ENCODE measurements at regions not wholly inside any gene's neighbourhood (a gene's known extent, or its start where the extent isn't known, plus 50 kb on each side); places are given as distances from the start of the nearest gene placed in this dataset.

GRCh38 chr16:82395212-82395611 lies 225.2 kb upstream of the MPHOSPH6 start:
- H3K4me3 ChIP-seq (ENCODE audit: insufficient read depth, low read depth, low read length, poor library complexity, severe bottlenecking) = no peak overlapping the region
- no peaks in the 10 kb centered on the region for H3K9me3 ChIP-seq (ENCODE audit: control insufficient read depth, low read length)
- no peaks in the 10 kb centered on the region for H3K36me3 ChIP-seq (ENCODE audit: control insufficient read depth, insufficient read depth, low read length)
- no peak overlapping the region for H3K27ac ChIP-seq (ENCODE audit: insufficient read depth, low read length, poor library complexity, severe bottlenecking)
- no peaks in the 10 kb centered on the region for H3K27me3 ChIP-seq (replicated peaks; ENCODE audit: control insufficient read depth, insufficient read depth, low read length, poor library complexity, severe bottlenecking)
- DNase-seq = no peak
- H3K4me1 ChIP-seq (ENCODE audit: control insufficient read depth, insufficient read depth, low read length, poor library complexity, severe bottlenecking) = no peaks in the 10 kb centered on the region

- Histone ChIP-seq H3K36me3 (ENCODE audit: control insufficient read depth, insufficient read depth, low read length) (no peaks in the 10 kb centered on the region), H3K9me3 (ENCODE audit: control insufficient read depth, low read length) (no peaks in the 10 kb centered on the region), H3K4me3 (ENCODE audit: insufficient read depth, low read depth, low read length, poor library complexity, severe bottlenecking) (no peak overlapping the region), H3K27me3 (replicated peaks; ENCODE audit: control insufficient read depth, insufficient read depth, low read length, poor library complexity, severe bottlenecking) (no peaks in the 10 kb centered on the region), H3K27ac (ENCODE audit: insufficient read depth, low read length, poor library complexity, severe bottlenecking) (no peak overlapping the region), H3K4me1 (ENCODE audit: control insufficient read depth, insufficient read depth, low read length, poor library complexity, severe bottlenecking) (no peaks in the 10 kb centered on the region)
- DNase-seq = no peak
Observed at GRCh38 chr16:82391690-82392089, 221.7 kb upstream of the MPHOSPH6 start.

- Histone ChIP-seq H3K27ac (ENCODE audit: insufficient read depth, low read length, poor library complexity, severe bottlenecking) (no peak overlapping the region), H3K27me3 (replicated peaks; ENCODE audit: control insufficient read depth, insufficient read depth, low read length, poor library complexity, severe bottlenecking) (no peaks in the 10 kb centered on the region), H3K9me3 (ENCODE audit: control insufficient read depth, low read length) (no peaks in the 10 kb centered on the region), H3K4me1 (ENCODE audit: control insufficient read depth, insufficient read depth, low read length, poor library complexity, severe bottlenecking) (no peaks in the 10 kb centered on the region), H3K4me3 (ENCODE audit: insufficient read depth, low read depth, low read length, poor library complexity, severe bottlenecking) (no peak overlapping the region), H3K36me3 (ENCODE audit: control insufficient read depth, insufficient read depth, low read length) (no peaks in the 10 kb centered on the region)
- no peak for DNase-seq
Observed at GRCh38 chr16:82389956-82390650, 220.1 kb upstream of the MPHOSPH6 start.

- H3K36me3 ChIP-seq (ENCODE audit: control insufficient read depth, insufficient read depth, low read length) = no peaks in the 10 kb centered on the region
- H3K27me3 ChIP-seq (replicated peaks; ENCODE audit: control insufficient read depth, insufficient read depth, low read length, poor library complexity, severe bottlenecking) = no peaks in the 10 kb centered on the region
- H3K4me3 ChIP-seq (ENCODE audit: insufficient read depth, low read depth, low read length, poor library complexity, severe bottlenecking) = no peak overlapping the region
- H3K27ac ChIP-seq (ENCODE audit: insufficient read depth, low read length, poor library complexity, severe bottlenecking) = no peak overlapping the region
- no peaks in the 10 kb centered on the region for H3K4me1 ChIP-seq (ENCODE audit: control insufficient read depth, insufficient read depth, low read length, poor library complexity, severe bottlenecking)
- H3K9me3 ChIP-seq (ENCODE audit: control insufficient read depth, low read length) = no peaks in the 10 kb centered on the region
- no peak for DNase-seq
Observed at GRCh38 chr16:82386761-82387160, 216.7 kb upstream of the MPHOSPH6 start.

- H3K27me3 ChIP-seq (replicated peaks; ENCODE audit: control insufficient read depth, insufficient read depth, low read length, poor library complexity, severe bottlenecking) = no peaks in the 10 kb centered on the region
- H3K4me3 ChIP-seq (ENCODE audit: insufficient read depth, low read depth, low read length, poor library complexity, severe bottlenecking) = no peak overlapping the region
- no peak for DNase-seq
- no peaks in the 10 kb centered on the region for H3K9me3 ChIP-seq (ENCODE audit: control insufficient read depth, low read length)
- no peaks in the 10 kb centered on the region for H3K4me1 ChIP-seq (ENCODE audit: control insufficient read depth, insufficient read depth, low read length, poor library complexity, severe bottlenecking)
- no peaks in the 10 kb centered on the region for H3K36me3 ChIP-seq (ENCODE audit: control insufficient read depth, insufficient read depth, low read length)
- no peak overlapping the region for H3K27ac ChIP-seq (ENCODE audit: insufficient read depth, low read length, poor library complexity, severe bottlenecking)
Observed at GRCh38 chr16:82384949-82385348, 214.9 kb upstream of the MPHOSPH6 start.

GRCh38 chr16:82384017-82384416 lies 214.0 kb upstream of the MPHOSPH6 start:
- H3K27ac ChIP-seq (ENCODE audit: insufficient read depth, low read length, poor library complexity, severe bottlenecking) = no peak overlapping the region
- H3K4me1 ChIP-seq (ENCODE audit: control insufficient read depth, insufficient read depth, low read length, poor library complexity, severe bottlenecking) = no peaks in the 10 kb centered on the region
- no peak overlapping the region for H3K4me3 ChIP-seq (ENCODE audit: insufficient read depth, low read depth, low read length, poor library complexity, severe bottlenecking)
- no peaks in the 10 kb centered on the region for H3K36me3 ChIP-seq (ENCODE audit: control insufficient read depth, insufficient read depth, low read length)
- no peaks in the 10 kb centered on the region for H3K9me3 ChIP-seq (ENCODE audit: control insufficient read depth, low read length)
- H3K27me3 ChIP-seq (replicated peaks; ENCODE audit: control insufficient read depth, insufficient read depth, low read length, poor library complexity, severe bottlenecking) = no peaks in the 10 kb centered on the region
- no peak for DNase-seq

GRCh38 chr16:82382521-82382920 lies 212.5 kb upstream of the MPHOSPH6 start:
- no peak for DNase-seq
- Histone ChIP-seq H3K4me1 (ENCODE audit: control insufficient read depth, insufficient read depth, low read length, poor library complexity, severe bottlenecking) (no peaks in the 10 kb centered on the region), H3K9me3 (ENCODE audit: control insufficient read depth, low read length) (no peaks in the 10 kb centered on the region), H3K27ac (ENCODE audit: insufficient read depth, low read length, poor library complexity, severe bottlenecking) (no peak overlapping the region), H3K36me3 (ENCODE audit: control insufficient read depth, insufficient read depth, low read length) (no peaks in the 10 kb centered on the region), H3K4me3 (ENCODE audit: insufficient read depth, low read depth, low read length, poor library complexity, severe bottlenecking) (no peak overlapping the region), H3K27me3 (replicated peaks; ENCODE audit: control insufficient read depth, insufficient read depth, low read length, poor library complexity, severe bottlenecking) (no peaks in the 10 kb centered on the region)

GRCh38 chr16:82379551-82379950 lies 209.5 kb upstream of the MPHOSPH6 start:
- no peak for DNase-seq
- H3K27ac ChIP-seq (ENCODE audit: insufficient read depth, low read length, poor library complexity, severe bottlenecking) = no peak overlapping the region
- no peaks in the 10 kb centered on the region for H3K9me3 ChIP-seq (ENCODE audit: control insufficient read depth, low read length)
- H3K4me3 ChIP-seq (ENCODE audit: insufficient read depth, low read depth, low read length, poor library complexity, severe bottlenecking) = no peak overlapping the region
- H3K4me1 ChIP-seq (ENCODE audit: control insufficient read depth, insufficient read depth, low read length, poor library complexity, severe bottlenecking) = no peaks in the 10 kb centered on the region
- no peaks in the 10 kb centered on the region for H3K36me3 ChIP-seq (ENCODE audit: control insufficient read depth, insufficient read depth, low read length)
- no peaks in the 10 kb centered on the region for H3K27me3 ChIP-seq (replicated peaks; ENCODE audit: control insufficient read depth, insufficient read depth, low read length, poor library complexity, severe bottlenecking)

GRCh38 chr16:82373976-82374375 lies 204.0 kb upstream of the MPHOSPH6 start:
- Histone ChIP-seq H3K36me3 (ENCODE audit: control insufficient read depth, insufficient read depth, low read length) (no peaks in the 10 kb centered on the region), H3K4me3 (ENCODE audit: insufficient read depth, low read depth, low read length, poor library complexity, severe bottlenecking) (no peak overlapping the region), H3K27me3 (replicated peaks; ENCODE audit: control insufficient read depth, insufficient read depth, low read length, poor library complexity, severe bottlenecking) (no peaks in the 10 kb centered on the region), H3K27ac (ENCODE audit: insufficient read depth, low read length, poor library complexity, severe bottlenecking) (no peak overlapping the region), H3K9me3 (ENCODE audit: control insufficient read depth, low read length) (no peaks in the 10 kb centered on the region), H3K4me1 (ENCODE audit: control insufficient read depth, insufficient read depth, low read length, poor library complexity, severe bottlenecking) (no peaks in the 10 kb centered on the region)
- DNase-seq = no peak

GRCh38 chr16:82370282-82370681 lies 200.3 kb upstream of the MPHOSPH6 start:
- no peaks in the 10 kb centered on the region for H3K27me3 ChIP-seq (replicated peaks; ENCODE audit: control insufficient read depth, insufficient read depth, low read length, poor library complexity, severe bottlenecking)
- H3K4me1 ChIP-seq (ENCODE audit: control insufficient read depth, insufficient read depth, low read length, poor library complexity, severe bottlenecking) = no peaks in the 10 kb centered on the region
- H3K4me3 ChIP-seq (ENCODE audit: insufficient read depth, low read depth, low read length, poor library complexity, severe bottlenecking) = no peak overlapping the region
- H3K27ac ChIP-seq (ENCODE audit: insufficient read depth, low read length, poor library complexity, severe bottlenecking) = no peak overlapping the region
- no peaks in the 10 kb centered on the region for H3K9me3 ChIP-seq (ENCODE audit: control insufficient read depth, low read length)
- H3K36me3 ChIP-seq (ENCODE audit: control insufficient read depth, insufficient read depth, low read length) = no peaks in the 10 kb centered on the region
- no peak for DNase-seq

All from effector memory CD4-positive, alpha-beta T cell (primary cell).